ENCODE measurements at regions not wholly inside any gene's neighbourhood (a gene's known extent, or its start where the extent isn't known, plus 50 kb on each side); places are given as distances from the start of the nearest gene placed in this dataset.
"Not testable (repeated sequence)": the region's sequence is repeated elsewhere in the genome, so short reads cannot be mapped to it uniquely, and the experiment has no call there.

- FAIRE-seq, result no peak
Measured at GRCh38 chr11:86749821-86750401, 50.4 kb upstream of the PRSS23 start.

- no peak for FAIRE-seq
Measured at GRCh38 chr11:86749376-86749775, 51.0 kb upstream of the PRSS23 start.

GRCh38 chr11:86748296-86748695, 52.0 kb upstream of the PRSS23 start:
- FAIRE-seq, result no peak

GRCh38 chr11:86747801-86748200, 52.5 kb upstream of the PRSS23 start:
- no peak for FAIRE-seq

- no peak for FAIRE-seq
Measured at GRCh38 chr11:86746514-86746913, 53.8 kb upstream of the PRSS23 start.

- no peak for FAIRE-seq
Measured at GRCh38 chr11:86745571-86745970, 54.8 kb upstream of the PRSS23 start.

GRCh38 chr11:86743223-86744118, 56.9 kb upstream of the PRSS23 start:
- no peak for FAIRE-seq

- FAIRE-seq, result no peak
Measured at GRCh38 chr11:86741839-86742805, 58.2 kb upstream of the PRSS23 start.

GRCh38 chr11:86741484-86741835, 58.9 kb upstream of the PRSS23 start:
- FAIRE-seq, result no peak

GRCh38 chr11:86740628-86741483, 59.5 kb upstream of the PRSS23 start:
- no peak for FAIRE-seq

GRCh38 chr11:86738568-86738967, 61.8 kb upstream of the PRSS23 start:
- FAIRE-seq, result no peak

- FAIRE-seq, result no peak
Measured at GRCh38 chr11:86737737-86738136, 62.6 kb upstream of the PRSS23 start.

- no peak for FAIRE-seq
Measured at GRCh38 chr11:86737230-86737629, 63.1 kb upstream of the PRSS23 start.

GRCh38 chr11:86736291-86737143, 63.8 kb upstream of the PRSS23 start:
- FAIRE-seq, result no peak

GRCh38 chr11:86735451-86736290, 63.3 kb upstream of the ME3 start:
- FAIRE-seq, result no peak

GRCh38 chr11:86732739-86733138, 60.3 kb upstream of the ME3 start:
- not testable (repeated sequence) for FAIRE-seq

- FAIRE-seq, result not testable (repeated sequence)
Measured at GRCh38 chr11:86732286-86732685, 59.9 kb upstream of the ME3 start.

- FAIRE-seq, result not testable (repeated sequence)
Measured at GRCh38 chr11:86729576-86729975, 57.2 kb upstream of the ME3 start.

GRCh38 chr11:86728562-86728961, 56.1 kb upstream of the ME3 start:
- FAIRE-seq, result no peak

GRCh38 chr11:86726770-86727504, 54.5 kb upstream of the ME3 start:
- FAIRE-seq, result no peak
